H9 (cell line): ENCODE measurements at regions not wholly inside any gene's neighbourhood (a gene's known extent, or its start where the extent isn't known, plus 50 kb on each side); places are given as distances from the start of the nearest gene placed in this dataset.

Experiments
- DNase-seq: peaks from one replicate; pipeline ENCODE4 v3.0.0-alpha.2; 2017
- H2AFZ ChIP-seq: one replicate; pipeline ENCODE4 v1.6.1; 2013; ENCODE audit warnings: mild to moderate bottlenecking, low read length, control low read depth, moderate library complexity
- H2AK5ac ChIP-seq: 2 replicates; pipeline ENCODE4 v1.6.1; 2013; ENCODE audit warnings: low read length, control low read depth, mixed read lengths; ENCODE audit not compliant: insufficient read length
- H2BK120ac ChIP-seq: one replicate; pipeline ENCODE4 v1.6.1; 2013; ENCODE audit warnings: low read depth, mild to moderate bottlenecking, low read length, control low read depth, inconsistent platforms; ENCODE audit not compliant: poor library complexity, severe bottlenecking
- H2BK12ac ChIP-seq: 2 replicates; pipeline ENCODE4 v1.6.1; 2013; ENCODE audit warnings: low read length, control low read depth, mixed read lengths, low read depth; ENCODE audit not compliant: insufficient read length
- H2BK15ac ChIP-seq: 2 replicates; pipeline ENCODE4 v1.6.1; 2013; ENCODE audit warnings: low read depth, low read length, control low read depth
- H2BK20ac ChIP-seq: one replicate; pipeline ENCODE4 v1.6.1; 2013; ENCODE audit warnings: low read depth, mild to moderate bottlenecking, low read length, control low read depth, inconsistent platforms; ENCODE audit not compliant: poor library complexity, severe bottlenecking
- H2BK5ac ChIP-seq: 2 replicates; pipeline ENCODE4 v1.6.1; 2013; ENCODE audit warnings: low read length, control low read depth, mixed read lengths; ENCODE audit not compliant: insufficient read length
- H3K14ac ChIP-seq: 2 replicates; pipeline ENCODE4 v1.6.1; 2013; ENCODE audit warnings: low read length, control low read depth; ENCODE audit not compliant: insufficient read depth
- H3K18ac ChIP-seq: 2 replicates; pipeline ENCODE4 v1.6.1; 2013; ENCODE audit warnings: low read depth, mild to moderate bottlenecking, mixed read lengths, low read length, control low read depth; ENCODE audit not compliant: insufficient read length
- H3K23ac ChIP-seq: 2 replicates; pipeline ENCODE4 v1.6.1; 2013; ENCODE audit warnings: low read length, control low read depth, mixed read lengths, low read depth; ENCODE audit not compliant: insufficient read length
- H3K23me2 ChIP-seq: 2 replicates; pipeline ENCODE4 v1.6.1; 2013; ENCODE audit warnings: low read depth, mild to moderate bottlenecking, mixed read lengths, low read length, control low read depth; ENCODE audit not compliant: insufficient read length, poor library complexity, severe bottlenecking
- H3K27ac ChIP-seq: 2 replicates; pipeline ENCODE4 v1.5.1; 2013; ENCODE audit warnings: low read length, control low read depth, mixed read lengths, low read depth; ENCODE audit not compliant: insufficient read length
- H3K27me3 ChIP-seq: 2 replicates; pipeline ENCODE4 v1.6.1; 2013; ENCODE audit warnings: low read length, control low read depth, inconsistent platforms; ENCODE audit not compliant: insufficient read depth
- H3K4ac ChIP-seq: 2 replicates; pipeline ENCODE4 v1.6.1; 2013; ENCODE audit warnings: low read depth, mild to moderate bottlenecking, control low read depth, inconsistent platforms, low read length, moderate library complexity
- H3K4me1 ChIP-seq: 2 replicates; pipeline ENCODE4 v1.6.1; 2013; ENCODE audit warnings: low read length, control low read depth, inconsistent platforms; ENCODE audit not compliant: insufficient read depth
- H3K4me2 ChIP-seq: 2 replicates; pipeline ENCODE4 v1.6.1; 2013; ENCODE audit warnings: low read length, control low read depth, mixed read lengths; ENCODE audit not compliant: insufficient read length, insufficient read depth
- H3K56ac ChIP-seq: 2 replicates; pipeline ENCODE4 v1.6.1; 2013; ENCODE audit warnings: low read depth, mild to moderate bottlenecking, mixed read lengths, low read length, control low read depth; ENCODE audit not compliant: insufficient read length
- H3K79me1 ChIP-seq: 2 replicates; pipeline ENCODE4 v1.6.1; 2013; ENCODE audit warnings: low read depth, mild to moderate bottlenecking, moderate library complexity, low read length, control low read depth, inconsistent platforms; ENCODE audit not compliant: insufficient read depth, poor library complexity, severe bottlenecking
- H3K79me2 ChIP-seq: 2 replicates; pipeline ENCODE4 v1.6.1; 2013; ENCODE audit warnings: low read length, control low read depth, inconsistent platforms; ENCODE audit not compliant: insufficient read depth
- H3K9ac ChIP-seq: 2 replicates; pipeline ENCODE4 v1.6.1; 2013; ENCODE audit warnings: low read length, control low read depth, mixed read lengths; ENCODE audit not compliant: insufficient read length; ENCODE audit errors: extremely low read depth
- H3K9me3 ChIP-seq: one replicate; pipeline ENCODE4 v1.6.1; 2013; ENCODE audit warnings: low read depth, low read length, inconsistent platforms; ENCODE audit not compliant: control insufficient read depth
- H3T11ph ChIP-seq: one replicate; pipeline ENCODE4 v1.6.1; 2013; ENCODE audit warnings: mild to moderate bottlenecking, low read length, control low read depth, inconsistent platforms
- H4K20me1 ChIP-seq: one replicate; pipeline ENCODE4 v1.6.1; 2013; ENCODE audit not compliant: control insufficient read depth, insufficient read length, insufficient read depth
- H4K5ac ChIP-seq: 2 replicates; pipeline ENCODE4 v1.6.1; 2013; ENCODE audit warnings: low read depth, mild to moderate bottlenecking, mixed read lengths, low read length, control low read depth; ENCODE audit not compliant: insufficient read length
- H4K8ac ChIP-seq: replicated peaks from 2 replicates; pipeline ENCODE4 v1.6.1; 2013; ENCODE audit warnings: low read length, control low read depth, mixed read lengths, low read depth; ENCODE audit not compliant: insufficient read length
- H4K91ac ChIP-seq: 2 replicates; pipeline ENCODE4 v1.6.1; 2013; ENCODE audit warnings: low read depth, mild to moderate bottlenecking, moderate library complexity, mixed read lengths, low read length, control low read depth; ENCODE audit not compliant: insufficient read length
- H3K27ac Mint-ChIP-seq, 3 experiments: 2 replicates in 2 of 3; 3 replicates in 1 of 3; pipeline ENCODE4 v1.8.0; 2020 to 2021; ENCODE audit warnings: mixed read lengths in 3 of 3, mild to moderate bottlenecking in 1 of 3, moderate library complexity in 1 of 3
- H3K27me3 Mint-ChIP-seq: 2 replicates; pipeline ENCODE4 v1.8.0; 2021; ENCODE audit warnings: low read depth, mild to moderate bottlenecking, moderate library complexity, mixed read lengths
- H3K36me3 Mint-ChIP-seq, 3 experiments: 2 replicates in 2 of 3; 3 replicates in 1 of 3; pipeline ENCODE4 v1.8.0; 2020 to 2021; ENCODE audit warnings: low read depth in 3 of 3, mixed read lengths in 3 of 3; ENCODE audit not compliant: insufficient read depth in 1 of 3
- H3K4me1 Mint-ChIP-seq, 2 experiments: 2 replicates each; pipeline ENCODE4 v1.8.0; 2020; ENCODE audit warnings: mixed read lengths in 2 of 2
- H3K4me3 Mint-ChIP-seq, 2 experiments: 2 replicates in 1 of 2; 3 replicates in 1 of 2; pipeline ENCODE4 v1.8.0; 2020 to 2021; ENCODE audit warnings: mild to moderate bottlenecking in 2 of 2, mixed read lengths in 2 of 2, moderate library complexity in 1 of 2
- H3K9me3 Mint-ChIP-seq, 2 experiments: 2 replicates in 1 of 2; 3 replicates in 1 of 2; pipeline ENCODE4 v1.8.0; 2020; ENCODE audit warnings: mild to moderate bottlenecking in 2 of 2, mixed read lengths in 2 of 2, moderate library complexity in 1 of 2
- WGBS: extraction: QIAGEN DNeasy Blood & Tissue Kit; methylation state at CpG from one replicate; pipeline ENCODE4 v1.1.7; 2013; ENCODE audit warnings: missing lambda C conversion rate, low lambda C conversion rate, mixed read lengths; ENCODE audit not compliant: insufficient read length; ENCODE audit errors: extremely low coverage; 5-methylcytosine and 5-hydroxymethylcytosine counted together
- TF ChIP-seq, protein P1 (sequence below): fragments of 200-600 bp; sonication (generic); conservative IDR thresholded peaks from 3 replicates; pipeline ENCODE4 v1.8.0; 2021; ENCODE audit warnings: antibody characterized with exemption, mild to moderate bottlenecking

GRCh38 chr5:2217219-2217618 lies 334.5 kb upstream of the IRX4 start:
- Histone ChIP-seq H3K23me2 (no peaks in the 10 kb centered on the region), H3K27ac (no peak overlapping the region), H2BK120ac (no peak overlapping the region), H2AK5ac (no peak overlapping the region), H3K27me3 (no peaks in the 10 kb centered on the region), H4K91ac (no peak overlapping the region), H4K5ac (no peak overlapping the region), H3K4ac (no peak overlapping the region), H3K23ac (no peak overlapping the region), H2BK12ac (no peak overlapping the region), H2BK20ac (no peak overlapping the region), H3K9ac (no peak overlapping the region), H2BK5ac (no peak overlapping the region), H4K20me1 (no peaks in the 10 kb centered on the region), H3K79me1 (no peaks in the 10 kb centered on the region), H2AFZ (no peak overlapping the region), H3K18ac (no peak overlapping the region), H3T11ph (no peak overlapping the region), H3K79me2 (no peaks in the 10 kb centered on the region), H4K8ac (no peak overlapping the region), H3K56ac (no peak overlapping the region), H2BK15ac (no peak overlapping the region), H3K4me1 (no peaks in the 10 kb centered on the region), H3K9me3 (no peaks in the 10 kb centered on the region), H3K4me2 (no peak overlapping the region), H3K14ac (no peak overlapping the region)
- Mint-ChIP-seq H3K27ac (no peak overlapping the region), H3K36me3 (no peaks in the 10 kb centered on the region; a peak in 1 of 7 replicates), H3K4me1 (peaks cover 2 to 10% of the 10 kb centered on the region in 2 experiments; a peak in 1 of 4 replicates), H3K9me3 (peaks cover 3% of the 10 kb centered on the region in 2 experiments; a peak in 3 of 5 replicates), H3K4me3 (no peak overlapping the region), H3K27me3 (peaks cover 12% of the 10 kb centered on the region)
- TF ChIP-seq, protein P1, sequence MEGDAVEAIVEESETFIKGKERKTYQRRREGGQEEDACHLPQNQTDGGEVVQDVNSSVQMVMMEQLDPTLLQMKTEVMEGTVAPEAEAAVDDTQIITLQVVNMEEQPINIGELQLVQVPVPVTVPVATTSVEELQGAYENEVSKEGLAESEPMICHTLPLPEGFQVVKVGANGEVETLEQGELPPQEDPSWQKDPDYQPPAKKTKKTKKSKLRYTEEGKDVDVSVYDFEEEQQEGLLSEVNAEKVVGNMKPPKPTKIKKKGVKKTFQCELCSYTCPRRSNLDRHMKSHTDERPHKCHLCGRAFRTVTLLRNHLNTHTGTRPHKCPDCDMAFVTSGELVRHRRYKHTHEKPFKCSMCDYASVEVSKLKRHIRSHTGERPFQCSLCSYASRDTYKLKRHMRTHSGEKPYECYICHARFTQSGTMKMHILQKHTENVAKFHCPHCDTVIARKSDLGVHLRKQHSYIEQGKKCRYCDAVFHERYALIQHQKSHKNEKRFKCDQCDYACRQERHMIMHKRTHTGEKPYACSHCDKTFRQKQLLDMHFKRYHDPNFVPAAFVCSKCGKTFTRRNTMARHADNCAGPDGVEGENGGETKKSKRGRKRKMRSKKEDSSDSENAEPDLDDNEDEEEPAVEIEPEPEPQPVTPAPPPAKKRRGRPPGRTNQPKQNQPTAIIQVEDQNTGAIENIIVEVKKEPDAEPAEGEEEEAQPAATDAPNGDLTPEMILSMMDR = no peak
- WGBS = no CpG with 5 or more reads among the region's 4 CpGs
- DNase-seq = no peak
